B cell (primary cell): ENCODE measurements at regions not wholly inside any gene's neighbourhood (a gene's known extent, or its start where the extent isn't known, plus 50 kb on each side); places are given as distances from the start of the nearest gene placed in this dataset.
"Not testable (repeated sequence)": the region's sequence is repeated elsewhere in the genome, so short reads cannot be mapped to it uniquely, and the experiment has no call there.

ENCODE experiments used
- ATAC-seq: fragments of 200-7000 bp; cut with Tn5 transposase; one replicate; pipeline ENCODE4 v1.10.0; 2021; ENCODE audit warnings: low read depth, mild to moderate bottlenecking, moderate number of reproducible peaks, moderate library complexity
- CTCF ChIA-PET: fragments of 350-600 bp; sonication (Branson Sonifier 250); formaldehyde crosslinking; loops from one replicate; lab custom pipeline; 2021; ENCODE audit warnings: antibody characterized with exemption, inconsistent platforms; lab: Charles Lee
- POLR2A ChIA-PET: fragments of 350-600 bp; sonication (Branson Sonifier 250); formaldehyde crosslinking; loops from one replicate; lab custom pipeline; 2021; ENCODE audit warnings: antibody characterized with exemption; lab: Charles Lee
- DNase-seq: peaks from one replicate; pipeline ENCODE4 v3.0.0; 2013
- H2AFZ ChIP-seq: 2 replicates; pipeline ENCODE4 v1.6.1; 2012; ENCODE audit warnings: mild to moderate bottlenecking, low read depth, low read length; ENCODE audit not compliant: insufficient read depth, poor library complexity, severe bottlenecking
- H3K27ac ChIP-seq, 2 donors: 1 replicate in 1 of 2; 2 replicates in 1 of 2; pipeline ENCODE4 v1.5.1; 2012 to 2013; ENCODE audit warnings: low read length in 2 of 2, mild to moderate bottlenecking in 2 of 2, moderate library complexity in 1 of 2
- H3K27me3 ChIP-seq, 4 experiments: fragments of 200-600 bp in 1 of 4; sonication (generic) in 1 of 4; replicated peaks in 1 of 4; 1 replicate in 2 of 4; 2 replicates in 2 of 4; pipeline versions ENCODE4 v1.6.1 to v1.7.0; 2013 to 2016; ENCODE audit warnings: low read length in 3 of 4, mild to moderate bottlenecking in 2 of 4, mixed read lengths in 1 of 4, moderate library complexity in 1 of 4; ENCODE audit not compliant: insufficient read depth in 4 of 4, control insufficient read depth in 3 of 4; ENCODE audit errors: control extremely low read depth in 1 of 4
- H3K36me3 ChIP-seq, 2 experiments: replicated peaks in 1 of 2; 1 replicate in 1 of 2; 2 replicates in 1 of 2; pipeline versions ENCODE4 v1.6.1 to v1.7.1; 2013; ENCODE audit warnings: low read length in 1 of 2; ENCODE audit not compliant: insufficient read depth in 2 of 2, control insufficient read depth in 1 of 2; ENCODE audit errors: control extremely low read depth in 1 of 2, extremely low read depth in 1 of 2
- H3K4me1 ChIP-seq, 2 donors: fragments of 200-600 bp in 1 of 2; sonication (generic) in 1 of 2; 1 replicate in 1 of 2; 2 replicates in 1 of 2; pipeline versions ENCODE4 v1.5.1 to v1.6.1; 2013 to 2017; ENCODE audit warnings: low read length in 2 of 2; ENCODE audit not compliant: control insufficient read depth in 2 of 2, insufficient read depth in 2 of 2
- H3K4me2 ChIP-seq: replicated peaks from 2 replicates; pipeline ENCODE3; 2012; ENCODE audit warnings: mild to moderate bottlenecking, low read depth, low read length; ENCODE audit not compliant: poor library complexity, severe bottlenecking
- H3K4me3 ChIP-seq, 5 experiments: fragments of 200-600 bp in 1 of 5; sonication (generic) in 1 of 5; 1 replicate in 3 of 5; 2 replicates in 2 of 5; pipeline versions ENCODE4 v1.5.1 to v1.7.0; 2011 to 2016; ENCODE audit warnings: low read length in 4 of 5, mild to moderate bottlenecking in 4 of 5, low read depth in 2 of 5, control low read depth in 1 of 5, moderate library complexity in 1 of 5; ENCODE audit not compliant: insufficient read depth in 1 of 5; ENCODE audit errors: control extremely low read depth in 1 of 5, extremely low read depth in 1 of 5
- H3K79me2 ChIP-seq: fragments of 200-600 bp; sonication (generic); one replicate; pipeline ENCODE4 v1.6.0; 2016; ENCODE audit warnings: low read length; ENCODE audit not compliant: control insufficient read depth, insufficient read depth
- H3K9ac ChIP-seq: fragments of 200-600 bp; sonication (generic); 2 replicates; pipeline ENCODE4 v1.6.1; 2017; ENCODE audit warnings: mild to moderate bottlenecking, low read length, moderate library complexity
- H3K9me3 ChIP-seq, 3 donors: one replicate each; pipeline versions ENCODE4 v1.6.1 to v1.7.1; 2013; ENCODE audit warnings: low read length in 2 of 3; ENCODE audit not compliant: control insufficient read depth in 2 of 3, insufficient read depth in 1 of 3; ENCODE audit errors: control extremely low read depth in 1 of 3
- H4K20me1 ChIP-seq: 2 replicates; pipeline ENCODE4 v1.6.0; 2012; ENCODE audit warnings: mild to moderate bottlenecking, low read length; ENCODE audit not compliant: insufficient read depth, control insufficient read depth, poor library complexity, severe bottlenecking
- H3K27ac Mint-ChIP-seq: one replicate; pipeline ENCODE4 v1.8.0; 2021; ENCODE audit warnings: mixed read lengths
- H3K27me3 Mint-ChIP-seq: one replicate; pipeline ENCODE4 v1.8.0; 2021; ENCODE audit warnings: mixed read lengths
- H3K4me1 Mint-ChIP-seq: one replicate; pipeline ENCODE4 v1.8.0; 2021; ENCODE audit warnings: mixed read lengths
- H3K4me3 Mint-ChIP-seq: one replicate; pipeline ENCODE4 v1.8.0; 2021; ENCODE audit warnings: mixed read lengths
- H3K9me3 Mint-ChIP-seq: one replicate; pipeline ENCODE4 v1.8.0; 2022; ENCODE audit warnings: mixed read lengths; ENCODE audit not compliant: insufficient read depth
- EZH2 ChIP-seq: IDR thresholded peaks from 2 replicates; pipeline ENCODE4 v1.6.1; 2012; ENCODE audit warnings: borderline replicate concordance, low read depth, mild to moderate bottlenecking, moderate library complexity, low read length; ENCODE audit not compliant: insufficient read depth, poor library complexity, severe bottlenecking
- WGBS: methylation state at CpG from one replicate; pipeline ENCODE4 v1.1.5; 2013; ENCODE audit warnings: missing lambda C conversion rate; ENCODE audit not compliant: insufficient coverage; 5-methylcytosine and 5-hydroxymethylcytosine counted together
- intact Hi-C: fragments of 100-400 bp; cut with micrococcal nuclease; formaldehyde crosslinking; loops from one replicate; pipeline ENCODE4 v1.10.0; 2022
- TF ChIP-seq, protein P1 (sequence below): fragments of 200-600 bp; IDR thresholded peaks from one replicate; pipeline ENCODE4 v1.8.0; 2022; ENCODE audit warnings: antibody characterized with exemption, mild to moderate bottlenecking

GRCh38 chrY:10627116-10627515 lies 1099.4 kb downstream of the TSPY10 start:
- no peaks in the 10 kb centered on the region for H3K27me3 ChIP-seq
- no peaks in the 10 kb centered on the region for H3K79me2 ChIP-seq
- no peak overlapping the region for H3K4me2 ChIP-seq
- Mint-ChIP-seq H3K27me3 (no peaks in the 10 kb centered on the region), H3K27ac (no peak overlapping the region), H3K9me3 (peaks cover 11% of the 10 kb centered on the region), H3K4me1 (no peaks in the 10 kb centered on the region), H3K4me3 (no peak overlapping the region)
- ChIA-PET POLR2A (no interaction called here), CTCF (no interaction called here)
- no peaks in the 10 kb centered on the region for H3K4me1 ChIP-seq
- no peaks in the 10 kb centered on the region for H3K9me3 ChIP-seq
- intact Hi-C loops, result no loop called here
- ATAC-seq (no peak), DNase-seq (peak; percentile 61)
- 61% methylated on average over 2 of the region's 3 CpGs for WGBS
- no peaks in the 10 kb centered on the region for H4K20me1 ChIP-seq
- no peaks in the 10 kb centered on the region for H3K36me3 ChIP-seq
- no peak overlapping the region for H3K27ac ChIP-seq
- no peak overlapping the region for H2AFZ ChIP-seq
- TF ChIP-seq, protein P1, sequence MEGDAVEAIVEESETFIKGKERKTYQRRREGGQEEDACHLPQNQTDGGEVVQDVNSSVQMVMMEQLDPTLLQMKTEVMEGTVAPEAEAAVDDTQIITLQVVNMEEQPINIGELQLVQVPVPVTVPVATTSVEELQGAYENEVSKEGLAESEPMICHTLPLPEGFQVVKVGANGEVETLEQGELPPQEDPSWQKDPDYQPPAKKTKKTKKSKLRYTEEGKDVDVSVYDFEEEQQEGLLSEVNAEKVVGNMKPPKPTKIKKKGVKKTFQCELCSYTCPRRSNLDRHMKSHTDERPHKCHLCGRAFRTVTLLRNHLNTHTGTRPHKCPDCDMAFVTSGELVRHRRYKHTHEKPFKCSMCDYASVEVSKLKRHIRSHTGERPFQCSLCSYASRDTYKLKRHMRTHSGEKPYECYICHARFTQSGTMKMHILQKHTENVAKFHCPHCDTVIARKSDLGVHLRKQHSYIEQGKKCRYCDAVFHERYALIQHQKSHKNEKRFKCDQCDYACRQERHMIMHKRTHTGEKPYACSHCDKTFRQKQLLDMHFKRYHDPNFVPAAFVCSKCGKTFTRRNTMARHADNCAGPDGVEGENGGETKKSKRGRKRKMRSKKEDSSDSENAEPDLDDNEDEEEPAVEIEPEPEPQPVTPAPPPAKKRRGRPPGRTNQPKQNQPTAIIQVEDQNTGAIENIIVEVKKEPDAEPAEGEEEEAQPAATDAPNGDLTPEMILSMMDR, result no peak
- no peak for TF ChIP-seq EZH2
- no peak overlapping the region for H3K4me3 ChIP-seq
- no peak overlapping the region for H3K9ac ChIP-seq

- ATAC-seq, H3K4me3 Mint-ChIP-seq, H3K4me2 ChIP-seq, H3K36me3 ChIP-seq, H4K20me1 ChIP-seq, CTCF ChIA-PET, H3K4me1 Mint-ChIP-seq, H3K27ac ChIP-seq, H3K27ac Mint-ChIP-seq, H3K27me3 ChIP-seq, H3K79me2 ChIP-seq, intact Hi-C loops, DNase-seq, H3K4me3 ChIP-seq, POLR2A ChIA-PET, H2AFZ ChIP-seq, H3K4me1 ChIP-seq, H3K9ac ChIP-seq, H3K27me3 Mint-ChIP-seq: not testable (repeated sequence)
- WGBS, result no CpG with 5 or more reads among the region's 4 CpGs
- peaks cover 13% of the 10 kb centered on the region for H3K9me3 Mint-ChIP-seq
- peaks cover 0 to 11% (median 0%) of the 10 kb centered on the region in 3 donors for H3K9me3 ChIP-seq
These were observed 1121.1 kb downstream of the TSPY10 start for GRCh38 chrY:10648813-10649212.

DNA sequence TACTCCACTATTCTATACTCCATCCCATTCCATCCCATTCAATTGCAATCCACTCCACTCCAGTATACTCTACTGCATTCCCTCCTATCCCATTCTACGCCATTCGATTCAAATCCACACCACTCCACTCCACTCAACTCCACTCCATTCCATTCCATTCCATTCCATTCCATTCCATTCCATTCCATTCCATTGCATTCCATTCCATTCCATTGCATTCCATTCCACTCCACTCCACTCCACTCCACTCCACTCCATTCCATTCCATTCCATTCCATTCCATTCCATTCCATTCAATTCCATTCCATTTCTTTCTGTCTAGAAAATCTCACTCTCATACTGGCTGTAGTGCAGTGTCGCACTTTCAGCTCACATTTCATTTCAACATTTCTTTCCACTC lies 1129.4 kb downstream of the TSPY10 start:
- ATAC-seq, H3K79me2 ChIP-seq, H3K4me3 ChIP-seq, H3K4me3 Mint-ChIP-seq, H3K27ac Mint-ChIP-seq, POLR2A ChIA-PET, H3K27me3 ChIP-seq, H3K27ac ChIP-seq, H3K27me3 Mint-ChIP-seq, H2AFZ ChIP-seq, intact Hi-C loops, CTCF ChIA-PET, H3K36me3 ChIP-seq, H3K4me1 Mint-ChIP-seq, H4K20me1 ChIP-seq, H3K4me1 ChIP-seq, H3K4me2 ChIP-seq, H3K9ac ChIP-seq, DNase-seq: not testable (repeated sequence)
- H3K9me3 ChIP-seq, result peaks cover 0 to 52% (median 7%) of the 10 kb centered on the region in 3 donors
- peaks cover 59% of the 10 kb centered on the region for H3K9me3 Mint-ChIP-seq
- WGBS, result 79% methylated on average over 3 of the region's 3 CpGs
